Prostate gland (tissue), 2 donors: ENCODE measurements at regions not wholly inside any gene's neighbourhood (a gene's known extent, or its start where the extent isn't known, plus 50 kb on each side); places are given as distances from the start of the nearest gene placed in this dataset.
"Not testable (repeated sequence)": the region's sequence is repeated elsewhere in the genome, so short reads cannot be mapped to it uniquely, and the experiment has no call there.

ENCODE experiments used
- DNase-seq: peaks from one replicate; pipeline ENCODE4 v3.0.0-alpha.2; 2019; ENCODE audit warnings: low spot score
- H3K27ac ChIP-seq, 2 donors: fragments of 200-600 bp; sonication (generic); 2 replicates each; pipeline ENCODE4 v1.5.1; 2017 to 2019
- H3K27me3 ChIP-seq: fragments of 200-600 bp; sonication (generic); replicated peaks from 2 replicates; pipeline ENCODE4 v1.5.1; 2019; ENCODE audit not compliant: insufficient read depth
- H3K36me3 ChIP-seq, 2 donors: fragments of 200-600 bp; sonication (generic); 1 replicate in 1 of 2; 2 replicates in 1 of 2; pipeline versions ENCODE4 v1.5.1 to v1.8.1; 2017 to 2019
- H3K4me1 ChIP-seq: fragments of 200-600 bp; sonication (generic); replicated peaks from 2 replicates; pipeline ENCODE4 v1.5.1; 2019
- H3K4me3 ChIP-seq, 2 donors: fragments of 200-600 bp; sonication (generic); 2 replicates each; pipeline ENCODE4 v1.5.1; 2017 to 2019
- H3K9me3 ChIP-seq: fragments of 200-600 bp; sonication (generic); 2 replicates; pipeline ENCODE4 v1.5.1; 2017
- POLR2A ChIP-seq: fragments of 450-650 bp; IDR thresholded peaks from one replicate; pipeline ENCODE4 v1.6.1; 2016; ENCODE audit warnings: antibody characterized with exemption, mild to moderate bottlenecking
- POLR2AphosphoS5 ChIP-seq: sonication (generic); formaldehyde crosslinking; IDR thresholded peaks from one replicate; pipeline ENCODE4 v1.6.1; 2017; ENCODE audit warnings: antibody characterized with exemption
- WGBS: methylation state at CpG from one replicate; pipeline ENCODE4 v1.1.5; 2018; 5-methylcytosine and 5-hydroxymethylcytosine counted together
- intact Hi-C: fragments of 100-400 bp; cut with DNase I; formaldehyde crosslinking; loops from one replicate; pipeline ENCODE4 v1.14.2; 2022
- TF ChIP-seq, protein P1 (sequence below), 4 experiments: fragments of 200-600 bp in 2 of 4; fragments of 450-650 bp in 2 of 4; sonication (generic) in 2 of 4; IDR thresholded peaks; 1 replicate in 3 of 4; 2 replicates in 1 of 4; pipeline ENCODE4 v1.5.1; 2016 to 2019; ENCODE audit warnings: antibody characterized with exemption in 4 of 4, mild to moderate bottlenecking in 2 of 4, moderate library complexity in 2 of 4

DNA sequence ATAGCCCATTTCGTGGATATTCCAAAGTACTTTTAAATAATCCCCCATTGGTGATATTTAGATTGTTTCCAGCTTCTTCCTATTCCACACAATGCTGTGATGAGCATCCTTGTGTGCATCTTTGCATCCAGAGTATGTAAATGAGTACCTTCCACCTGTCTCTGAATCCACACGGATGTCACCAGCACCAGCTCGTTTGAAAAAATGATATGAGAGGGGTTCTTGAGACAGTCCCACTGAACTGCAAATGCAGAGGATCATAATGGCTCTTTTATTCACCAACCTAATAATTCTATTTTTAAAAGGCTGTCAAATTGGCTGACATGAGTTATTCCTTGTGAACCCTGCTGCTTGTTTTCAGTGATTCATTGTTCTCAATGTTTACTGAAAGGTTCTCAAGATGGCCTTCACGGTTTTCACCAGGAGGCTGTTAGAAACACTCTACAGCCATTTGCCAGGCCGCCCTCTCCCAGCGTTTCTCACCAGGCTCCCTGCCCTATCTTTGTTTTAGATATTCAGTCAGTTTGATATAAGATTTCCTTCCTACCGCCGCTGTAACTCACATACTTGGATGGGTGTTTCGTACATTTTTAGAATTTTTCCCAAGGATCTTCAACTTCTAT lies 96.7 kb upstream of the PTPRG start:
- DNase-seq = no peak
- intact Hi-C loops = no loop called here
- no peaks in the 10 kb centered on the region for H3K27me3 ChIP-seq
- no peaks in the 10 kb centered on the region for H3K9me3 ChIP-seq
- no peak for TF ChIP-seq POLR2A
- TF ChIP-seq, protein P1, sequence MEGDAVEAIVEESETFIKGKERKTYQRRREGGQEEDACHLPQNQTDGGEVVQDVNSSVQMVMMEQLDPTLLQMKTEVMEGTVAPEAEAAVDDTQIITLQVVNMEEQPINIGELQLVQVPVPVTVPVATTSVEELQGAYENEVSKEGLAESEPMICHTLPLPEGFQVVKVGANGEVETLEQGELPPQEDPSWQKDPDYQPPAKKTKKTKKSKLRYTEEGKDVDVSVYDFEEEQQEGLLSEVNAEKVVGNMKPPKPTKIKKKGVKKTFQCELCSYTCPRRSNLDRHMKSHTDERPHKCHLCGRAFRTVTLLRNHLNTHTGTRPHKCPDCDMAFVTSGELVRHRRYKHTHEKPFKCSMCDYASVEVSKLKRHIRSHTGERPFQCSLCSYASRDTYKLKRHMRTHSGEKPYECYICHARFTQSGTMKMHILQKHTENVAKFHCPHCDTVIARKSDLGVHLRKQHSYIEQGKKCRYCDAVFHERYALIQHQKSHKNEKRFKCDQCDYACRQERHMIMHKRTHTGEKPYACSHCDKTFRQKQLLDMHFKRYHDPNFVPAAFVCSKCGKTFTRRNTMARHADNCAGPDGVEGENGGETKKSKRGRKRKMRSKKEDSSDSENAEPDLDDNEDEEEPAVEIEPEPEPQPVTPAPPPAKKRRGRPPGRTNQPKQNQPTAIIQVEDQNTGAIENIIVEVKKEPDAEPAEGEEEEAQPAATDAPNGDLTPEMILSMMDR (IDR thresholded peaks at IDR 0.05) = no peak
- no peak for TF ChIP-seq POLR2AphosphoS5
- 55% methylated on average over 9 of the region's 9 CpGs for WGBS
- no peak overlapping the region for H3K27ac ChIP-seq
- no peaks in the 10 kb centered on the region for H3K36me3 ChIP-seq
- H3K4me1 ChIP-seq = no peaks in the 10 kb centered on the region
- H3K4me3 ChIP-seq = no peak overlapping the region

DNA sequence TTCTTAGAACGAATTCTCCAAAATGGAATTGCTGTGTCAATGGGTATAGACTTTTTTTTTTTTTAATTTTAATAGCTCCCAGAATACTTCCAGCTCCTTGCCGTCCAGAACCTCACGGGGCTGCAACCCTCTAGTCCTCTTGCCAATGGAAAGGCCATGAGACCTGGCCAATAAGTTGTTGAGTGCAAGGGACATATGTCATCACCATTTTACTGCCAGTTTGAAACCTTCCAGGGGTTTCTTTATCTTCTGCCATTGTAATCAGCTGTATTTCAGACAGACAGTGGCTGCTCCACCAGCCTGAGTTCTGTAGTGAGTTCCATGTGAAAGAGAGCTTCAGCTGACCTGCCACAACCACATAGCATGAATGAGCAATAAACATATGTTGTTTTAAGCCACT lies 95.0 kb upstream of the PTPRG start:
- Histone ChIP-seq H3K9me3 (no peaks in the 10 kb centered on the region), H3K36me3 (no peaks in the 10 kb centered on the region), H3K27me3 (no peaks in the 10 kb centered on the region), H3K4me1 (no peaks in the 10 kb centered on the region), H3K27ac (no peak overlapping the region), H3K4me3 (no peak overlapping the region)
- no peak for TF ChIP-seq POLR2AphosphoS5
- TF ChIP-seq, protein P1 (IDR thresholded peaks at IDR 0.05) = no peak
- TF ChIP-seq POLR2A = no peak
- intact Hi-C loops = no loop called here
- DNase-seq = no peak
- 87% methylated on average over 3 of the region's 3 CpGs for WGBS

- Histone ChIP-seq H3K4me3 (no peak overlapping the region), H3K4me1 (no peaks in the 10 kb centered on the region), H3K27ac (no peak overlapping the region), H3K27me3 (no peaks in the 10 kb centered on the region), H3K36me3 (no peaks in the 10 kb centered on the region), H3K9me3 (no peaks in the 10 kb centered on the region)
- WGBS = 77% methylated on average over 4 of the region's 4 CpGs
- DNase-seq = no peak
- intact Hi-C loops = no loop called here
- TF ChIP-seq POLR2AphosphoS5 (no peak), POLR2A (no peak)
- TF ChIP-seq, protein P1 (IDR thresholded peaks at IDR 0.05) = no peak
Observed at GRCh38 chr3:61483997-61484396, 77.4 kb upstream of the PTPRG start.

- no peak for TF ChIP-seq POLR2AphosphoS5
- TF ChIP-seq, protein P1 (IDR thresholded peaks at IDR 0.05) = no peak
- no peak for TF ChIP-seq POLR2A
- Histone ChIP-seq H3K27me3 (no peaks in the 10 kb centered on the region), H3K9me3 (no peaks in the 10 kb centered on the region), H3K4me1 (no peaks in the 10 kb centered on the region), H3K4me3 (no peak overlapping the region), H3K36me3 (no peaks in the 10 kb centered on the region), H3K27ac (no peak overlapping the region)
- DNase-seq = no peak
- 78% methylated on average over 3 of the region's 3 CpGs for WGBS
- intact Hi-C loops = no loop called here
Observed at GRCh38 chr3:61493339-61493738, 68.0 kb upstream of the PTPRG start.

DNA sequence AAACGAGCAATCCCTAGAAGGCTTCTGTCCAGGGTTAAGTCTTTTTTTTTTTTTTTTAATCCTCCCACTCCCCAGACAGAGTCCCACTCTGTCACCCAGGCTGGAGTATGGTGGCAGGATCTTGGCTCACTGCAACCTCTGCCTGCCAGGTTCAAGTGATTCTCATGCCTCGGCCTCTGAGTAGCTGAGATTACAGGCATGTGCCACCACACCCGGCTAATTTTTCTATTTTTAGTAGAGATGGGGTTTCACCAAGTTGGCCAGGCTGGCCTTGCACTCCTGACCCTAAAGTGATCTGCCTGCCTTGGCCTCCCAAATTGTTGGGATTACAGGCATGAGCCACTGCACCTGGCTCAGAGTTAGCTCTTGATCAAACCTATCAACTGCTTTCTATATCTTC lies 67.1 kb upstream of the PTPRG start:
- DNase-seq, H3K9me3 ChIP-seq, H3K4me3 ChIP-seq, H3K4me1 ChIP-seq, H3K27ac ChIP-seq, H3K36me3 ChIP-seq, intact Hi-C loops, H3K27me3 ChIP-seq: not testable (repeated sequence)
- WGBS = 67% methylated on average over 3 of the region's 3 CpGs
